ENCODE measurements at regions not wholly inside any gene's neighbourhood (a gene's known extent, or its start where the extent isn't known, plus 50 kb on each side); places are given as distances from the start of the nearest gene placed in this dataset.

DNA sequence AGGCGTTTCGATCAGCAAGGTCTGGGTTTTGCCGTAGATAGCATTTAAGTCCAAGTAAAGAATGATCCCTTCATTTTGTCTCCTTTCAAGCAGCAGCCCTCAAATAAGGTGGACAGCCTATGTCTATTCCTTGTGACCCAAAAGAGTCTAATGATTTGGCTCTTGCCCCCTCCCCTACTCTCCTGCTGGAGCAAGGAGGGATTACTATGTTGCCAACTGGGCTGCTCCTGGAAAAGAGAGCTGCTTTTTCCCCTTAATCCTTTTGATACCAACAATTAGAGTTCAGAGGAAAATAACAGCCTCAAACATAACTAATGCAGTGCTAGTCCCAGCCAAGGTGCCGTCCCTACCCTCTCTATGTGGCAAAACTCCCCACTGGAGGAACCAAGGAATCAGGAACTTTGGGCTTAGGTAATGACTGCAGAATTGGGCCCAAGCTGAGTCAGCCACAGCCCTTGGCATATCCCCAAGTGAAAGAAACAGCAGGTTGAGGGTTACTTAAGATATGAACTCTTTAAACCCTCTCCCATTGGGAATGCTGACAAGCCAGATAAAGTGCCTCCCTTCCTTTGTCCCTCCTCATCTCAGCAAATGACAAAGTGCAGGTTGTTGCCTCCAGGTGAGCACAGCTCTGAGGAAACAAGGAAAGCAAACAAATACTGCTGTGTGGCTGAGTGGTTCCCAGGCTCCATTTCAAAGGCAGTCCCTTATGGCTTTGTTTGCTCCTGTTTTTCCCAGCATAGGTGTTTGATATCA, 643.7 kb downstream of the INHBA start:
- DNase-seq = no peak

DNA sequence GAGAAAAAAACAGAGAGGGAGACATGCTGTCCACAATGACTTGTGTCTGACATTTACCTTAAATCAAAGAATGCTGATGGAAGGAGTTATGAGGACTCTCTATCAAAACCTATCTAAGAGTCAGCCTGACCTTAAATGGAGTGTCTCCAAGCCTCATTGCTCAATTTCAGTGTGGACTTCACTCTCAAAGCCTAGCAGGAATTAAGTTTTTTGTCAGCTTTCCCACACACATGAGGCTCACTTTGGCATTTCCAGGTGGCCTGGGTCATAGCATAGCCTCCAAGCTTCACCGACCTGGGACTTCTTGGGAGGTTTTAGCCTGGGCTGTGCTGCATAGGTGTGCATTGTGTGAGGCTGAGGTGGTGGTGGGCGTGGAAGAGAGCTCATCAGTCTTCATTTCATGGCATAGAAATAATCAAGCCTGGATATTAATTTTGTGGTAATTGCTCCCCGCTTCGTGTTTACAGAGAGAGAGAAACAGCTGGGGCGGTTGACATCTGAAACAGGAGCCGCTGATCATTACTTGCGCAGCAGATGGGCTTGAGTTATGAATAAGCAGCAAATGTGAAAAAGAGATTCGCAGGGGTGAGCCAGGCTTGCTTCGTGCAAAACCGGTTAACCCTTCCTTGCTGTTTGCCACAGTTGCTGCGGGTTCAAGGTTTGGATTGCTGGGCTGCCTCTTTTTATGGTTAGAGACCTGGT, 647.8 kb downstream of the INHBA start:
- no peak for DNase-seq

DNA sequence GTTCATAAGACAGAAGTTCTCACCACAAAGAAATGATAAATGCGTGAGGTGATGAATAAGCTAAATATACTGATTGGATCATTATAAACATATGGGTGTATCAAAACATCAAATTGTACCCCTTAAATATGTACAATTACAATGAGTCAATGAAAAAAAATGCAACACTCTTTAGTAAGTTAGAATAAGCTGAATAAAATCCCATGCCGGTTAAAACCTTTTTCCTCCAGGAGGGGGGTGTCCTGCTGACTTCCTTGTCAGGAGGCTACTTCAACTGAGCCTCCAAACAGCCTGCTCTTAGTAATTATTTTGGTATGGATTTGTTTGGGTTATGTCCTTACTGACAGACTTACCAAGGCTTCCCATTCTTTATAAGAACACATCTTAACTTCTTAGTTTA, 649.1 kb downstream of the INHBA start:
- no peak for DNase-seq

DNA sequence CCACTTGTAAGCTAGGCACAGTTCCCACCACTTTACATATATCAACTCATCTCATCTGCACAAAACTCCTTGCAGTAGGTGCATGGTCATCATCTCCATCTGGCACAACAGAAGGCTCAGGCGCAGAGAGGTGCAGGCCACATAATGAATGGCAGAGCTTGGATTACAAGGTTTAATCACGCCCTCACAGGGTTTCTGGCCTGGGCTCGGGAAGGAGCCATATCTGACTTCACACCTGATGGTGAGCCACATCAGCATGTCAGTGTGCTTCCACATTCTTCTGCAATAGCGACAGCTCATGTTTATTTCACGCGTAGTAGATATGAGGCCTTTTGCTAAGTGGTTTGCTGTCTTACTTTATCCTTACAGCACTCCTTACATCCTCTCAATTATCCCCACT, 650.2 kb downstream of the INHBA start:
- DNase-seq = no peak

DNA sequence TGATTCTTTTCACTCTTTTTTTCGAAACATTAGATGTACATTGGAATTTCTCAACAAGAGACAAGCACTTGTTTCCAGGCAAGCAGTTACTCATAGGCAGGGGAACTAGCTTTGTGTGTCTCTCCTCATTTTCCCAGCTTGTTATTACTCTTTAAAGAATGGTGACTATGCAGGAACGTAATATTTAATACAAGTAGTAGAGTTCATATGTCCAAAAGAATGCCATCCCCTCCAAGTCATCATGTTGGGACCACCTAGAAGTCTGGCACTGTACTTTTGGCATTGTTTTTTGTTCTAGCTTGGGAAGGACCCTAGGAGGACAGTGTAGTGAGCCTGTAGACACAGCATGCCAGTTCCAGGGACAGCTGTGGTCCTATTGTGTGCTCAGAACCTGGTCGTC, 650.7 kb downstream of the INHBA start:
- no peak for DNase-seq

DNA sequence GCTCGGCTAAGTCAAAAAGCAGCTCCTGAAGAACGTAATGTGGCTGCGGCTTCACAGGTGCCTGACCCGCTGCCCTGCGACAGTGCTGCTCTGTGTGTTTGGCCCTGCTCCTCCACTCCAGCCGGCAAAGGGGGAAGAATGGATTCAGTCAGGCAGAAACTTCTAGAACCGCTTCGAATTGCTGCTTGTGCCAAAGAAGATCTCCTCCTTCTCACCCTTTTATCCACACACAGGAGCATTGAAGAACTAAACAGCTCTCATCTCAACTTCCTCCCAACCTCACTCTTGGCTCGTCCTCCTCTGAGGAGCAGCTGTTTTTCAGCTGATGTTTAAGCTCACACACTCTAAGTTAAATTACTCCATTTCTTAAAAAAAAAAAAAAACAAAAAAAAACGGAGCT, 651.4 kb downstream of the INHBA start:
- DNase-seq = no peak

DNA sequence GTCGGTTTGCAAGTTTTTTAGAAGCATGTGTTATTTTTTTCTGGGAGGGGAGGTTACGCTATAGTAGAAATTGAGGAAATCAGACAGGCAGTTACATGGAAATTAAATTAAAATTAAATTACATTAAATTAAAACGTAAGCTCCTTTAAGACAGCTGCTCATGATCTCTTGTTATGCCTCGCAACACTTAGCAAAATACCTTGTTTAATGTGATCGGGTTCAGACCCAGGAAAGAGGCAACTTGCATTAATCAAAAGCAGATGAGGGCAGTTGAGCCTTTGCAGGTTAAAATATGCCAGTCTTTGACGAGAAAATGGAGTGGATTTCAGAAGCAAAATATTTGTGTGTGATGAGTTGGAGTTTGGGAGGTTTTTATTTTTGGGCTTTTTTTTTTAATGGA, 651.8 kb downstream of the INHBA start:
- no peak for DNase-seq

DNA sequence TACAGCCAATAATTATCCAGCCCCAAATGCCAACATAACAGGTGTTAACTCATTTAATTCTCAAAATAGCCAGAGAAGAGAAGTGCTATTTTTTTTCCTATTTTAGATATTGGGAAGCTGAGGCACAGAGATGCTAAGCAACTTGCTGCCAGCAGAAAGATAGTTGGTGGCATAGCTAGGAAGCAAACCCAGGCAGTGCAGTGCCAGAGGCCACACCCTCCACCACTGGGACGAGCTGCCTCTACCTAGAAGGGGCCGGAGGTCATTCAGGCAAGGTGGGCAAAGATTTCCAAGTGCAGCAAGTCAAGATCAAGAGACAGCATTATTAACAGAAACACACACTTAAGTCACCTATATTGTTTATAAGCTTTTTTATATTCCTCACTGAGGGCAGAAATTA, 654.1 kb downstream of the INHBA start:
- no peak for DNase-seq

DNA sequence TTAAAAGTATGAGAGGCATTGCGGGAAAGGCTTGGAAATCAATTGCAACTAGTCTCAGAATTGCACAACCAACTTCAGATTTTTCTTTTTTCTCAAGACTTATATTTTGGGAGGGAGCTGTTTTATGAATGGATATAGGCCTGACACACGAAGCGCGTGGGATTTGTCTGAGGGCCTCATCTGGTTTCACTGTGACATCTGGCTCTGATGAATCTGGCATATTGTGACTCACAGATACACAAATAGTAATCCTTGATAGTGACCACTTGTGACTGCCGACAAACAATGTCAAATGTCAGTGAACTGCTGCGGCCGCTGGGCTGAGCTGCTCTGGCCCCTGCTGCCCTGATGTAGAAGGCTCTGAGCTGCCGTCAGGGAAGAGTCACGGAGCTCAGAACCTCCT, 655.1 kb downstream of the INHBA start:
- no peak for DNase-seq

DNA sequence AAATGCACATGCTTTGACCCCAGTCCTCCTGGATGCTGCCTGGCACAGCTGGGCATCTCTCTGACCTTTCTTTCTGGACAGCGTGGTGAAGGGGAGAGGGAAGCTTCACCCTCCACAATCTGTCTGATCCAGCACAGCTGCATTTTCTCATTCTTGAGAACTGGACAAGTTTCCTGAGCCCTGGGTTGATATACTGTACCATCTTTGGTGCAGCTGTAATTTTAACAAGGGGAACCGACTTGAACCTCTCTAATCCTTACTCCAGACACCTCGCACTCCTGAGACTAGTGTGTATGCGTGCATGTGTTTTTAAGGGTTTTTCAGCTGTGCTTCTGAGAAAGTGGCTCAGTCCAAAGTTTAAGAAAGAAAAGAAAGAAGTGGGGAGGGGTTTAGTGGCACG, 655.7 kb downstream of the INHBA start:
- DNase-seq = no peak

DNA sequence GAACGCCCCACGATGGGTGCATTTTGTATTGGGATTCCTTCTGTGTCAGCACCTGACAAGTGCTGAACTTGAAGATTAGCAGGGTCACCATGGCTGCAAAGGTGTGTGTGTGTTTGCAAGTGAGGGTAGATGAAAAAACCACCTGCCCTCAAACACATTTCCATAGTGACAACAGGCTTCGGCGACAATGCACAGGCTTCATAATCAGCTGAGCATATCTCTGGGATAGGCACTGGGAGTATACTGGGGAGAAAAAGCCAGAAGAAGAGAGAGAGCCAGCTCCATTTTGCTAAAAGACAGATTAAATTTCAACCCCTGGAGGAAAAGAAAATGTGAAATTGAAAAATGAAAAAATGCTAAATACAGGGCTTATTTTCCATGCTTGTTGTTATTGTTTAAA, 656.1 kb downstream of the INHBA start:
- DNase-seq = no peak

DNA sequence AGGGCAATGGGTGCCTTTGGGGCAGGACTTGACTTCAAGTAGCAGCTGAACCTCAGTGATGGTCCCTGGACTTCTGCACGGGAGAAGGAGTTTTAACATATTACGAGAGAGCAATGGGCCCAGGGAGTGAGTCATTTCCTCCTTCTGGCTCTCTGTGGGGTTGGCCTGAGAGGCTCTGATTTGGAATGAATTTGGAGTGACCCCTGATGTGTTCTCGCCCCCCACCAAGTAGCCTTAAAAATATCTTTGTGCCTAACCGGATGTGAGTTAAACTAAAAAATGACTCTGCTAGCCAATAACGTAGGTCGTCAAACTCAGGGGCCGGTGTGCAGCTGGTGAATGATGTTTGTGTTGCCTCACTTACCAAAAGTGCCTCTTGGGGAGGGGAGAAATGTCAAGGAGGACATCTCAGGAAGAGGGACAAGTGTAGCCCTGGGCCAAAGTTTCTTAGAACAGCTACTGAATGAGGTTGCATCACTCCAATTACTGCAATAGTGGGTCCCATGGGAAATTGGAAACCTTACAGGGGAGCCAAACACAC, 656.6 kb downstream of the INHBA start:
- DNase-seq = no peak

DNA sequence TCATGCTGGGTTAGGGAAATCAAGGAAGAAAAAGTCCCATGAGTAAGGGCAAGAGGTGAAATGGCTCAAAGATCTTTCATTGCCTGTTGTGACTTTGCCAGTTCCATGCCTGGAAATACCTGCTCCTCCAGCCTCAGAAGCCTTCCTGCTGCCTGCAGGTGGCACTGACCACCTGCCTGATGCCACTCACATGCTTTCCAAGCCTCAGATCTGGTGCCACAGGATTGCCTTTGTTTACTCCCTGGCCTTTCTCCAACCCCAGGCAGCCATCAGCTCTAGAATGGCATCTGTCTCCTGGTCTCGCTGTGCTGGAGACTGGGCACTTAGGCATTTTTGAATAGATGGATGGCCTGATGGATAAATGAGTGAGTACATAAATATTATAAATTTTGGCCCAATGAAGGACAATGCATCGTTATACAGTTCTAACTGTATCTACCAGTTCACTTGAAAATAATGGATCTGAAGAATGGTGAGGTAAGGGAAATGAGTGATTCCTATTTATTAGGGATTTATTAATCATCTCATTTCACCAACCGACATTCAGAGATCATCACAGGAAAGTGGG, 657.2 kb downstream of the INHBA start:
- DNase-seq = no peak

DNA sequence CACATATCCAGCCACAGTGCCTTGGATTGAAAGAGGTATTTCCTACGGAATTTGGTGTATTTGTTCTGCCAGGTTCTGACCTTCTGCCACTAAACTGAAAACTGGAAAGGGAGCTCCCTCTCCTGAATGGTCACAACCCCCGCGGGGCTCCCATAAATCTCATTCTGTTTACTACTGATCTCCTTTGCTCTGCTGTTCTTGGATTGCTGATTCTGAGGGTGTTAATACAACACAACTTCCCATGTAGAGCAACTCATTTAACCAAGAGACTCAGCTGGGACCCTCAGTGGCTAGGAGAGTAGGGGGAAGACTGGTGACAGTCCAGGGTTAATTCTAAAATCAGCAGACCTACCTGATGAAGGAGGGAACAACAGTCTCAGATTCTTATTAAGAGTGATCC, 662.9 kb downstream of the INHBA start:
- DNase-seq = no peak

DNA sequence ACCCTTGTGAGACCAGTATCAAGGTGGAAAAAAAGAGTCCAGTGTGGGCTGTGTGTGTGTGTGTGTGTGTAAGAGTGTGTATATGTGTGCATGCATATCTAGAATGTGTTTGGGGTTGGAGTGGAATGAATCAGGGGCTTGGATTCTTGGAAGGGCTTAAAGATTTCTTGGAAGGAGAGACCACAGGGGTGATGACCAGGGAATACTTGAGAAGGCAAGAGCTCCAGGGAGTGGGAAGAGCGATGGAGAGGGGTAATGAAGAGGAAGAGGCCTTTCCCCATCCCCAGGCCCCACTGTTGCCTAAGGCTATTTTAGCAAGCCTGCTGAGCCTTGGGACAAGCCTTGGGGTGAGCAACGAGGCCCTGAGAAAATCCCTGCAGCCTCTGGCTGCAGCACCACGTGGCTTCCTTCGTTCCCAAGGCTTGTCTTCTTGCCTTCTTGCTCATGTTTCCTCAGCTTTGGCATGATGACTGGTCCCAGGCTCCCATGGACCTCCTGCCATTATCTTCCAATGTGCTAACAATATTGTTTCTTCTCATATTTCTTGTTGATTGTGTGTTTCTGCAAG, 663.4 kb downstream of the INHBA start:
- DNase-seq = no peak

DNA sequence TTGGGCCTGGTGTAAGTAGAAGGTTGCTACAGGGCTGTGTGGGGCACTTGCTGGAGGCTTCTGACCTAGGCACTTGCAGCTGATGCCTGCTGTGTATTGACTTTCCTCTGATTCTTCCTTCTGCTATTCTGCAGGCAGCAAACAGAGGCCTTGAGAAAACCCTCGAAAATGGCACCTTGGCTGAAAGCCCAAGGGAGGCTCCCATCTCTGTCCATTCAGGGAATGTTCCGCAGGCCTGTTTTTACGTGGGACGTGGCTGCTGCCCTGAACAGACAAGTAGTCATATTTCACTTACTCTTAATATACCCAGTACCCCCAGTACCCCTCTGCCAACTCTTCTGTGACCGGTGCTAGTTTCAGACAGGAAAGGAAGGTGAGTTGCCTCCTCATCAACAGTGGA, 664.7 kb downstream of the INHBA start:
- DNase-seq = no peak

DNA sequence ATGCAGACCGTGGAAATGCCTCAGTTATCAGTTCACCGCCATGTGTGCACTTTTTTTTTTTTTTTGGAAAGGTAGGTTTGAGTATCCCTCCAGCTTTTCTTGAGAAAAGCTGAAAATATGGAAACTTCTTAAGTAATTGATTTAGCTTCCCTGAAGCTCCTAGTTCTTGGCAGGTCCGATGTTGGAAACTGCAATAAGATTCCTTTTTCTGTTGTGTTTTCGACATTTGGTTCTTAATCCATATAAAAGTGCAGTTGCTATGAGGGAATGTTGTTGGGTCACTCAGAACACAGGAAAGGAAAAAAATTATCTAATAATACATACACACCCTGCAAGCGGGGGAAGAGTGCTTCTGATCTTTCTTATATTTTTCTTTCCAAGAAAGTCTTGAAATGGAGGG, 665.2 kb downstream of the INHBA start:
- no peak for DNase-seq

DNA sequence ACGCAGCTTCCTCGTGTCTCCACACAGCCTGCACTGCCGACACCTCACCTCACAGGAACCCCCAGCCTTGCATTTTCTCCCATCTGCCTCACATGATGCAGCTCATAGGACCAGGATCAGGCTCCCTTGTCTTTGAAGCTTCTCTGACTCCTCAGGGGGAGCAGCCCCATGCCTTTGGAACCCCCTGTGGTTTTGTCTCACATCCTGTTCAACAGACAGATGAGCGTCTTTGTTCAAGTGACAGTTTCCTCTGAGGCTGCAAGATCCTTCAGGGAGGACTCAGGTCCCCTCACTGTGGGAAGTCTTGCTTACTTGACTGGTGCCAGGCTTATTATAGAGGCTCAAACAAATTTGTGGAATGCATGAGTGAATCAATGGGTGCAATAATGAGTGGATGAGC, 667.1 kb downstream of the INHBA start:
- no peak for DNase-seq

DNA sequence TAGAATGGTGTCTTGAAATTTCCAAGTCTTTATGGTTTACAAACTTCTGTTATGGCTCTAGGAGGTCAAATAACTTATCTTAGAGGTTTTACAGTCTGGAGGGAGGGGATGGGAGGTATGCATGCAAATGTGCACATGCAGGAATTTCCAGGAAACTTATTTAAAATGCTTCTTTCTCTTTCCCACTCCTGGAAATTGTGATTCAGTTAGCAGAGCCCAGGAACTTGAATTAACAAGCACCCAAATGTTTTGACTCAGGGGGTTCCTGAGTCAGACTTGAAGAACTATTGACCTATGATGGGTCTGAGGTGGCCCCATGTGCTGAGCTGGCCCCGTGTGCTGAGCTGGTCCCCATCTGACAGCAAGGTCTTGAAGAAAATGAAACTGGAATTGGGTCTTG, 669.4 kb downstream of the INHBA start:
- DNase-seq = no peak

DNA sequence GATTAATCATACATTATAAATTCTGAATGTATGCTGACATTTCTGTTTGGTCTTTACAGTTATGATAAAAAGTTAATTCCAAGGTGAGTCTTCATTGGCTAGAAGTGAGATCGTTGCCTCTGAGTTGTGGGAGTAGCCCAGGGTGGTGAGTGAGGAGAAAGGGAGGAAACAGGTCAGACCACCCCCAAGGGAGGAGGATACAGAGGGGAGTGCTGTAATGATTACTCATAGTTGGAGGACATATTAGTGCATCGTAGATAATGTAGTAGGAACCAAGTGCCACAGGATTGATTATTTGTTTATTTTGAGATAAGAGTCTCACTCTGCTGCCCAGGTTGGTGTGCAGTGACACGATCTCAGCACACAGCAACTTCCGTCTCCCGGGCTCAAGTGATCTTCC, 672.2 kb downstream of the INHBA start:
- no peak for DNase-seq

DNA sequence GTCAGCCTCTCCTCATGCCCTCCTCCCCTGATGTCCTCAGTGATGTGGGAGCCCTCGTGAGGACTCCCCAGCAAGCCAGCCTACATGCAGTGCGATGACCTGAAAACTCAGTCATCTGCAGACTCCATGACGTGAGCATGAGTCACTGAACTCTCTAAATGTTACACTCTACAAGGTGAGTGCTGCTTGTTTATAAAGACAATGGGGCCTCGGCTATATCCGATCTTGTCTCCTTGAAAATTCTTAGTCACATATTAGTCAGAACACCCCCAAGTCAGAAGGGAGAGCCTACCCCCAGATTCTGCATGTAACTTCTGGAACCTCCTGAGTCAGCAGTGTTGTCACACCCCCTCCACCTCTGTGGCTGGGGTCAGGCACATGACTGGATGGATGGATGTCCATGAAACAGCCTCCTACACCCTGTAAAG, 673.8 kb downstream of the INHBA start:
- DNase-seq = peak; percentile 67

DNA sequence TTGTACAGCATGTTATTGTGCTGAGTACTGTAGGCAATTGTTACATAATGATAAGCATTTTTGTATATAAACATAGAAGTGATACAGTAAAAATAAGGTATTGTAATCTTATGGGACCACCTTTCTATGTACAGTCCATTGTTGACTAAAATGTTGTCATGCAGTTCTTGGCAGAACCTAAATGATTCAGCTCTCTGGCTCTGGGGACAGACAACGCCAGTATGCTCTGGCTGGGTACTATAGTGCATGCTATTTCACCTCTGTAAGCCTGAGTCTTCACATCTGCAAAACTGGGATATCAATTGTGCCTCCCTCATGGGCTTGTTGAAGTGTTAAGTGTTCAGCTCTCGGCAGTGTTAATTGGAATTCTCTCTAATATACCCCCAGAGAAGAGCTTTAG, 674.3 kb downstream of the INHBA start:
- no peak for DNase-seq

DNA sequence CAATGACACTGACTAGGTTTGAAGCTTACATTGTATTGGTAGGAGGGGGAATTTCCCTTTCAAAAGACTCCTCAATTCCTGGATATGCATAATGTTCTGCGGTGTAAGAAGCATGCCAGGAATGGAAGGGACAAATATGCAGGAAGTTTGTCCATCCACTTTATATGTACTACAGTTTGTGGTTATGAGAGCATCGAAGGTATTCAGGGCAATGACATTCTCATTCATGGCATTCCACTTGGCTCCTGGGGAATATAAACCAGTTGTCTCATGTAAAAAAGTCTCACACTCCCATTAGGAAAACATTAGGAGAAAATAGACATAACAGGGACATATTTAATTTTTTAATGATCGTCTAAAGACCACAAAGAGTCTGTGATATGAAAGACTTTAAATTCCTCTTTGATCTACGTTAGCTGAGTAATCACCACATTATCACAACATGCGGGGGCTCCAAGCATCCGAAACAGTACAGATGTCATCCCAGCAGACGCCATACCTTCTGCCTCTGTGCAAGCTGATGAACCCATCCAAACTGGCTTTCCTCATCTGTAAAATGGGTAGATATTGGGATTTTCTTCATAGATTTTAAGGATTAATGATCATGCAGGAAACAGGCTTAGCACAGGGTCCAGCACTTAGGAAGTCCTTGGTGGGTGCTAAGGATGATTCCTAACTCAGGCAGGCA, 675.3 kb downstream of the INHBA start:
- DNase-seq = peak; percentile 71

Data from amniotic stem cell (primary cell).